GM10266 (cell line): ENCODE measurements at regions not wholly inside any gene's neighbourhood (a gene's known extent, or its start where the extent isn't known, plus 50 kb on each side); places are given as distances from the start of the nearest gene placed in this dataset.

Source experiments
- DNase-seq: peaks from one replicate; pipeline ENCODE4 v3.0.0; 2012; ENCODE audit errors: extremely low spot score
- TF ChIP-seq, protein P1 (sequence below): IDR thresholded peaks from 2 replicates; pipeline ENCODE4 v1.5.1; 2012; ENCODE audit warnings: mild to moderate bottlenecking, low read depth; ENCODE audit not compliant: control insufficient read depth, insufficient read depth; ENCODE audit errors: missing control alignments

DNA sequence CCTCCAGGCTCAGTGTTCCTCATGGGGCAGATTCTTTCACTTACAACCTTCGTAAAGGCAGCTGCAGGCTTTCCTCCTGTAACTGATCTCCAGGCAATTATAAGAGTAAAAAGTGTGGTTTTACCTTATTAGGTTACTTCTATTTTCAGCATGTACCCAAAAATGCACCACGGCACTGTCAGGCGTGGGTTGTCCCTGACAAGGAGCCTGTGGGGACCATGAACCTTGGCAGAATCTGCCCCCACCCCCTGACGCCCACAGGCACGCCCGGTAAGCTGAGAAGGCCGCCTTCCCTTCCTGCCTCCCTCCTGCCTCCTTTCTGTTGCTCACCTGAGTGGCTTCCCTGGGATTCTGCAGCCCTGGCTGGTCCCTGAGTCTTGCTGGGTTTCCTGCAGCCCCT is 1383.3 kb downstream of the TBC1D22A start:
- TF ChIP-seq, protein P1, sequence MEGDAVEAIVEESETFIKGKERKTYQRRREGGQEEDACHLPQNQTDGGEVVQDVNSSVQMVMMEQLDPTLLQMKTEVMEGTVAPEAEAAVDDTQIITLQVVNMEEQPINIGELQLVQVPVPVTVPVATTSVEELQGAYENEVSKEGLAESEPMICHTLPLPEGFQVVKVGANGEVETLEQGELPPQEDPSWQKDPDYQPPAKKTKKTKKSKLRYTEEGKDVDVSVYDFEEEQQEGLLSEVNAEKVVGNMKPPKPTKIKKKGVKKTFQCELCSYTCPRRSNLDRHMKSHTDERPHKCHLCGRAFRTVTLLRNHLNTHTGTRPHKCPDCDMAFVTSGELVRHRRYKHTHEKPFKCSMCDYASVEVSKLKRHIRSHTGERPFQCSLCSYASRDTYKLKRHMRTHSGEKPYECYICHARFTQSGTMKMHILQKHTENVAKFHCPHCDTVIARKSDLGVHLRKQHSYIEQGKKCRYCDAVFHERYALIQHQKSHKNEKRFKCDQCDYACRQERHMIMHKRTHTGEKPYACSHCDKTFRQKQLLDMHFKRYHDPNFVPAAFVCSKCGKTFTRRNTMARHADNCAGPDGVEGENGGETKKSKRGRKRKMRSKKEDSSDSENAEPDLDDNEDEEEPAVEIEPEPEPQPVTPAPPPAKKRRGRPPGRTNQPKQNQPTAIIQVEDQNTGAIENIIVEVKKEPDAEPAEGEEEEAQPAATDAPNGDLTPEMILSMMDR: no peak

DNA sequence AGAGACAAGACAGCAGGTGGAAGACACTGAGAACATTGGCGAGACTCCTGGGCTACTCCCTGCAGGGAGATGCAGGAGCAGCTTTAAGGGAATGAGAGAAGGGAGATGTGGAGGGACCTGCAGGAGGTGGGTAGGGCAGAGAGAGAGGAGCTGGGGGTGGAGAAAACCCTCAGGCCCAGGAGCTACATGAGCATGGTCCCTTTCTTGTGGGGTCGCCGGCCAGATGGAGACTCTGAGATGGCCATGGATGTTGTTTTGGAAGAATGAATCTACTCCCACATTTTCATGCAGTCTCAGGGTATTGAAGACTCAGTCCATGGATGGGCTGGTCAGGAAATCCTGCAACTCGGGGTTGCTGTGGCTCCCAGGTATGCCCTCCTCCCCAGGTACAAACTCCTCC is 1381.9 kb downstream of the TBC1D22A start:
- TF ChIP-seq, protein P1: no peak
- no peak for DNase-seq

More for the DNA sequence above, 1383.3 kb downstream of the TBC1D22A start:
- no peak for DNase-seq

DNA sequence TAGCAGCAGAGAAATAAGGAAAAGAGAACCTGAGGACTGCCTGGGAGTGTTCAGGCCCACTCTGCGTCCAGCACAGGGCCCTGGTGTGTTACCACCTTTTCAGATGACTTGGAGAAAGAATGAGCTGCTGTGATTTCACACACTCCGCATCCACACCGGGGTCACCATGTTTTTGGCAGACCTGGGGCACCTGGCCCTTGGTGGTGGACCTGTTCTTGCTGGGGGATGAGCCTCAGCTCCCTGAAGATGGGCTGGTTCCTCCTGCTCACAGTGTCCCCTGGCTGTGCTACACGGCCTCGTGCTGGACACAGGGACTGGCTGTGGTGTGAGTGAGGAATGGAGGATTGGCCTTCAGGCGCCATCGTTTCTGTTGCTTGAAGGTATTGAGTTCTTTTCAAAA is 1381.4 kb downstream of the TBC1D22A start:
- TF ChIP-seq, protein P1: no peak

DNA sequence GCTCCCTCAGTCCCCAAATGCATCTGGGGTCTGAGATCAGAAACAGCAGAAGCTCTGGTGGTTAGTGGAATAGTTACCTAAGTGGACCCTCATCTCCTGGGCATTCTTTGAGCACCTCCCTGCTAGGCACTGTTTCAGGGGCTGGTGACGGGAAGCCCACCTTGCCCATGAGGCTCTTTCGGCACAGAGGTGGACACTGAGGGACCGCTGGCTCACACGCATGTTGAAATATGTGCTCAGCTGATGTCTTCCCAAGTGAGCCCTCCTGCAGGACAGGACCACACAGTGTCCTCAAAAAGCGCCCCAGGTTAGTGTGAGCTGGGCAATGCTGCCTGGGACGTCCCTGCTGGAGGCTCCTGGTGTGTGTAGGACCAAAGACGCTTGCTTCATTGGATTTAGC is 1379.9 kb downstream of the TBC1D22A start:
- TF ChIP-seq, protein P1: no peak
- DNase-seq: no peak

More for the DNA sequence above, 1381.4 kb downstream of the TBC1D22A start:
- DNase-seq: no peak

DNA sequence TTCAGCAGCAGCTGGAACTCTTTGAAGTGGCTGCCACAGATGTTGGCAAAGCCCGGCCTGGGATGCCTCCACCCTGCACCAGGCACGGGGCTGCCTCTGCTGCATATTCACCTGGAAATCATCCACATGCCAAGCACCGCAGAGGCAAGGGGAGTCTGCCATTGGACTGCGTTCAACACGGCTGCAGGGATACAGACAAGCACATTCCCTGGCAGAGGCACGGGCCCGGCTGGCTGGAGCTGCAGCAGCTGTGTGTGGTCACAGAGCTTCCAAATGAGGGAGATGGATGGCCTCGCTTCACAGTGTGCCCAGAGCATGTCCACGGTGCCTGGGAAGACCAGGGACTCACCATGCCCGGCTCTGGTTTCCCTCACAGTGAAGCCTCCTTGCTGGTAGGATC is 1378.9 kb downstream of the TBC1D22A start:
- TF ChIP-seq, protein P1: no peak
- DNase-seq: no peak

DNA sequence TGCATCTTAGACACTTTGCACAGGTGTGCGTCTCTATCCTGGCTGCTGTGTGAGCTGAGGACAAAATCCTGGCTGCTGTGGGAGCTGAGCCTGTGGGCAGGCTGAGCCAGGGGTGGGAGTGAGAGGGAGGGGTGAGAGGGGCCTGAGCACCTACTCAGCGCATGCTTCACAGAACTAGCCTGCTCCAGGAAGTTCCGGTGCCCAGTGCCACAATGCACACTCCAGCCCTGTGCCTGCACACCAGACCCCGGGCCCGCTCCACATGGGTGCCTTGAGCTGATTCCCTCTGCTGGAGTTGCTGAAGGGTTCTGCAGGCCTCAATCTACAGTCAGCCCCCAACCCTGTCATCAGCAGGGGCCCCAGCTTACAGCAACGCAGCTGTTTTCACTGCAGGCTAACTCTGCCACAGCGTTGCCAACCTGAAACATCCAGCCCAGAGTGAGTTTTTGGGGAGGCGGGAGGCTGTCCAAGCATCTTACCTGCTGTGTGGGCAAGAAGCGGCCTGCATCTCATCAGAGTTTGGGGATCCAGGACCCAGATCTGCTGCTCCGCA is 1377.9 kb downstream of the TBC1D22A start:
- TF ChIP-seq, protein P1: no peak
- no peak for DNase-seq

DNA sequence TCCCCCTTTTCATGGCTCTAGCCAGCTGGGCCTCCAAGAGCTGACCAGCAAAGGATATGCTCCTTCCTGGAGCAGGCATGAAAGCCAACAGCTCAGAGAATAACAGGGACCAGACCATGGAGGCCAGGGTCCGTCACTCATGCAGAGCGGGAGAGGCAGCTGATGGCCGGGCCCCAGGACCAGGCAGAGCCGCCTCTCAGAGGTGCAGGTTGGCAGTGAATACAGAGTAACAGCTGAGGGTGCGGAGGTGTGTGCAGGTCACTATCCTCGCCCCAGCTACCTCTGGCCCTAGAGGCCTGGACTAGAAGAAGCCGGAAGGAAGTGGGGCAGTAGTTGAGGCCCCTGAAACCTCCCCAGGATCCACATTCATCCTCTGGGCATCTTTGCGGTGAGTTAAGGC is 1377.3 kb downstream of the TBC1D22A start:
- DNase-seq: no peak
- TF ChIP-seq, protein P1: no peak
